ENCODE measurements at regions not wholly inside any gene's neighbourhood (a gene's known extent, or its start where the extent isn't known, plus 50 kb on each side); places are given as distances from the start of the nearest gene placed in this dataset.

GRCh38 chr13:46968450-46968849, 71.6 kb upstream of the HTR2A start:
- TF ChIP-seq CTCF (IDR thresholded peaks at IDR 0.05; ENCODE audit: extremely low read depth in 1 of 2, insufficient read depth in 1 of 2, low read depth in 1 of 2, low read length in 2 of 2) (no peak), POLR2AphosphoS5 (IDR thresholded peaks at IDR 0.05; ENCODE audit: insufficient read depth, low read depth, low read length) (no peak), POLR2A (IDR thresholded peaks at IDR 0.05; ENCODE audit: low read depth, low read length) (no peak), EZH2 (IDR thresholded peaks at IDR 0.05; ENCODE audit: borderline replicate concordance, low read depth, low read length, severe bottlenecking) (no peak), MYC (IDR thresholded peaks at IDR 0.05; ENCODE audit: low read depth, low read length) (no peak)
- TF ChIP-seq, protein P1, sequence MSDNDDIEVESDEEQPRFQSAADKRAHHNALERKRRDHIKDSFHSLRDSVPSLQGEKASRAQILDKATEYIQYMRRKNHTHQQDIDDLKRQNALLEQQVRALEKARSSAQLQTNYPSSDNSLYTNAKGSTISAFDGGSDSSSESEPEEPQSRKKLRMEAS (IDR thresholded peaks at IDR 0.05; ENCODE audit: insufficient read depth, insufficient read length) = no peak
